WTC11 (cell line): ENCODE measurements at regions not wholly inside any gene's neighbourhood (a gene's known extent, or its start where the extent isn't known, plus 50 kb on each side); places are given as distances from the start of the nearest gene placed in this dataset.

Experiments used
- ATAC-seq: fragments of 200-7000 bp; cut with Tn5 transposase; 2 replicates; pipeline ENCODE4 v1.10.0; 2021; ENCODE audit warnings: mild to moderate bottlenecking, moderate library complexity
- CTCF ChIA-PET: fragments of 300-600 bp; sonication (Branson Sonifier 250); formaldehyde crosslinking; loops from one replicate; lab custom pipeline; 2021; ENCODE audit warnings: antibody characterized with exemption; lab: Charles Lee
- POLR2A ChIA-PET: fragments of 350-600 bp; sonication (Branson Sonifier 250); formaldehyde crosslinking; loops from one replicate; lab custom pipeline; 2021; ENCODE audit warnings: antibody characterized with exemption; lab: Charles Lee
- DNase-seq: peaks from one replicate; pipeline ENCODE4 v3.0.0; 2021; ENCODE audit warnings: low spot score
- H3K27ac Mint-ChIP-seq: 2 replicates; pipeline ENCODE4 v1.8.0; 2021; ENCODE audit warnings: mixed read lengths
- H3K27me3 Mint-ChIP-seq: 2 replicates; pipeline ENCODE4 v1.8.0; 2021; ENCODE audit warnings: low read depth, mild to moderate bottlenecking, moderate library complexity, mixed read lengths
- H3K36me3 Mint-ChIP-seq: 2 replicates; pipeline ENCODE4 v1.8.0; 2021; ENCODE audit warnings: mixed read lengths
- H3K4me1 Mint-ChIP-seq: 2 replicates; pipeline ENCODE4 v1.8.0; 2022; ENCODE audit warnings: mixed read lengths
- H3K4me3 Mint-ChIP-seq: 2 replicates; pipeline ENCODE4 v1.8.0; 2021; ENCODE audit warnings: mild to moderate bottlenecking, moderate library complexity, mixed read lengths
- H3K9me3 Mint-ChIP-seq: 2 replicates; pipeline ENCODE4 v1.8.0; 2021; ENCODE audit warnings: mixed read lengths
- ETV6 ChIP-seq: sonication (generic); formaldehyde crosslinking; IDR thresholded peaks from 2 replicates; pipeline ENCODE4 v1.8.1; 2022; ENCODE audit warnings: mild to moderate bottlenecking, missing genetic modification reagents
- FOXJ3 ChIP-seq: sonication (generic); formaldehyde crosslinking; IDR thresholded peaks from 2 replicates; pipeline ENCODE4 v1.9.0; 2021; ENCODE audit warnings: missing genetic modification reagents, mild to moderate bottlenecking, borderline replicate concordance
- GRHL2 ChIP-seq: fragments of 250-450 bp; sonication (Bioruptor Pico); IDR thresholded peaks from 2 replicates; pipeline ENCODE4 v1.8.0; 2022; ENCODE audit warnings: mild to moderate bottlenecking, moderate library complexity; ENCODE audit not compliant: insufficient replicate concordance, severe bottlenecking
- GTF2I ChIP-seq: fragments of 250-450 bp; sonication (Bioruptor Pico); conservative IDR thresholded peaks from 2 replicates; pipeline ENCODE4 v1.4.0; 2021; ENCODE audit warnings: mild to moderate bottlenecking
- KAT7 ChIP-seq: sonication (generic); formaldehyde crosslinking; IDR thresholded peaks from 2 replicates; pipeline ENCODE4 v1.8.1; 2023; ENCODE audit warnings: missing genetic modification reagents, mild to moderate bottlenecking, borderline replicate concordance
- MYBL2 ChIP-seq: sonication (generic); formaldehyde crosslinking; IDR thresholded peaks from 2 replicates; pipeline ENCODE4 v1.8.1; 2023; ENCODE audit warnings: mild to moderate bottlenecking, moderate library complexity, missing genetic modification reagents
- NFATC4 ChIP-seq: fragments of 250-450 bp; sonication (Bioruptor Pico); IDR thresholded peaks from 2 replicates; pipeline ENCODE4 v1.9.0; 2021; ENCODE audit warnings: mild to moderate bottlenecking
- NR2C2 ChIP-seq: sonication (generic); formaldehyde crosslinking; IDR thresholded peaks from 2 replicates; pipeline ENCODE4 v1.8.0; 2022; ENCODE audit warnings: mild to moderate bottlenecking, missing genetic modification reagents
- TEAD4 ChIP-seq: sonication (generic); formaldehyde crosslinking; IDR thresholded peaks from 2 replicates; pipeline ENCODE4 v1.8.0; 2022; ENCODE audit warnings: mild to moderate bottlenecking, missing genetic modification reagents
- TP53 ChIP-seq: sonication (generic); formaldehyde crosslinking; IDR thresholded peaks from 2 replicates; pipeline ENCODE4 v1.8.1; 2023; ENCODE audit warnings: mild to moderate bottlenecking, missing genetic modification reagents
- ZNF138 ChIP-seq: sonication (generic); formaldehyde crosslinking; conservative IDR thresholded peaks from 2 replicates; pipeline ENCODE4 v1.8.1; 2022; ENCODE audit warnings: mild to moderate bottlenecking, moderate library complexity, missing genetic modification reagents
- ZNF416 ChIP-seq: fragments of 250-450 bp; sonication (Bioruptor Pico); IDR thresholded peaks from 2 replicates; pipeline ENCODE4 v1.9.0; 2021; ENCODE audit warnings: mild to moderate bottlenecking, inconsistent platforms
- TF ChIP-seq, protein P1 (sequence below): fragments of 250-450 bp; sonication (Bioruptor Pico); IDR thresholded peaks from 2 replicates; pipeline ENCODE4 v1.9.0; 2021; ENCODE audit warnings: mild to moderate bottlenecking
- TF ChIP-seq, protein P2 (sequence below): sonication (generic); formaldehyde crosslinking; IDR thresholded peaks from 2 replicates; pipeline ENCODE4 v1.8.1; 2022; ENCODE audit warnings: mild to moderate bottlenecking, missing genetic modification reagents, moderate library complexity, borderline replicate concordance
- TF ChIP-seq, protein P3 (sequence below): sonication (generic); formaldehyde crosslinking; IDR thresholded peaks from 2 replicates; pipeline ENCODE4 v1.8.1; 2023; ENCODE audit warnings: mild to moderate bottlenecking, missing genetic modification reagents, moderate library complexity
- TF ChIP-seq, protein P4 (sequence below): sonication (generic); formaldehyde crosslinking; IDR thresholded peaks from 2 replicates; pipeline ENCODE4 v1.8.1; 2023; ENCODE audit warnings: mild to moderate bottlenecking, missing genetic modification reagents, moderate library complexity
- TF ChIP-seq, protein P5 (sequence below): sonication (generic); formaldehyde crosslinking; IDR thresholded peaks from 2 replicates; pipeline ENCODE4 v1.8.0; 2022; ENCODE audit warnings: mild to moderate bottlenecking, missing genetic modification reagents
- TF ChIP-seq, protein P6 (sequence below): sonication (generic); formaldehyde crosslinking; IDR thresholded peaks from 2 replicates; pipeline ENCODE4 v1.8.1; 2022; ENCODE audit warnings: low read depth, mild to moderate bottlenecking, moderate library complexity, missing genetic modification reagents, borderline replicate concordance

DNA sequence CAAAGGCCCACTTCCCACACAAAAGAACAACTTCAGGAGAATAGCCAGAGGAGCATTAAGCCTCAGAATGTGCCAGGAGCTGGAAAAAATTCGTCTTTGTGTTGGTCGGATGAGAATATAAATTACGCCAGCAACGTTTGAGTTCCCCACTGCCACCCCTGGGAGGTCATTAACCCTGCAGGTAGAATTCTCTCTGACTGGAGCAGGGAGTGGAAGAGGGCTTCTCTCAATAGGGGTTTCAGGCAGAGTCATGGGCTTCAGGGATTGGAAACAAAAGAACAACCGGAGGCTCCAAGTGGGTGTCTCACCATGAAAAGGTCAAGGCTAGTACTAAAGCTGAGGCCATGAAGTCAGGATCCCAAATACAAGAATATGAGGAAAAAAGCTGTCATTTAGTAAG is 69.0 kb upstream of the DDX18 start:
- H3K4me1 Mint-ChIP-seq = peaks cover 10% of the 10 kb centered on the region
- DNase-seq (no peak), ATAC-seq (peak; percentile 77)
- H3K4me3 Mint-ChIP-seq = no peak overlapping the region
- CTCF ChIA-PET = no interaction called here
- peak overlapping the region; percentile 14; the same call in 1 of the 2 replicates for H3K27ac Mint-ChIP-seq
- H3K9me3 Mint-ChIP-seq = 0 out of 2 replicates have a peak, but pooled peaks cover 3% of the 10 kb centered on the region
- peaks cover 2% of the 10 kb centered on the region; the same call in 1 of the 2 replicates for H3K27me3 Mint-ChIP-seq
- TF ChIP-seq GRHL2 (CRISPR knock-in tag) (no peak), ETV6 (CRISPR knock-in tag) (no peak), NR2C2 (CRISPR knock-in tag) (no peak), NFATC4 (CRISPR knock-in tag) (no peak), TP53 (CRISPR knock-in tag) (no peak), TEAD4 (CRISPR knock-in tag) (no peak), GTF2I (CRISPR knock-in tag) (no peak), FOXJ3 (no peak), ZNF138 (CRISPR knock-in tag) (no peak)
- TF ChIP-seq, protein P1, sequence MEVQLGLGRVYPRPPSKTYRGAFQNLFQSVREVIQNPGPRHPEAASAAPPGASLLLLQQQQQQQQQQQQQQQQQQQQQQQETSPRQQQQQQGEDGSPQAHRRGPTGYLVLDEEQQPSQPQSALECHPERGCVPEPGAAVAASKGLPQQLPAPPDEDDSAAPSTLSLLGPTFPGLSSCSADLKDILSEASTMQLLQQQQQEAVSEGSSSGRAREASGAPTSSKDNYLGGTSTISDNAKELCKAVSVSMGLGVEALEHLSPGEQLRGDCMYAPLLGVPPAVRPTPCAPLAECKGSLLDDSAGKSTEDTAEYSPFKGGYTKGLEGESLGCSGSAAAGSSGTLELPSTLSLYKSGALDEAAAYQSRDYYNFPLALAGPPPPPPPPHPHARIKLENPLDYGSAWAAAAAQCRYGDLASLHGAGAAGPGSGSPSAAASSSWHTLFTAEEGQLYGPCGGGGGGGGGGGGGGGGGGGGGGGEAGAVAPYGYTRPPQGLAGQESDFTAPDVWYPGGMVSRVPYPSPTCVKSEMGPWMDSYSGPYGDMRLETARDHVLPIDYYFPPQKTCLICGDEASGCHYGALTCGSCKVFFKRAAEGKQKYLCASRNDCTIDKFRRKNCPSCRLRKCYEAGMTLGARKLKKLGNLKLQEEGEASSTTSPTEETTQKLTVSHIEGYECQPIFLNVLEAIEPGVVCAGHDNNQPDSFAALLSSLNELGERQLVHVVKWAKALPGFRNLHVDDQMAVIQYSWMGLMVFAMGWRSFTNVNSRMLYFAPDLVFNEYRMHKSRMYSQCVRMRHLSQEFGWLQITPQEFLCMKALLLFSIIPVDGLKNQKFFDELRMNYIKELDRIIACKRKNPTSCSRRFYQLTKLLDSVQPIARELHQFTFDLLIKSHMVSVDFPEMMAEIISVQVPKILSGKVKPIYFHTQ (CRISPR knock-in tag) = no peak
- TF ChIP-seq, protein P2, sequence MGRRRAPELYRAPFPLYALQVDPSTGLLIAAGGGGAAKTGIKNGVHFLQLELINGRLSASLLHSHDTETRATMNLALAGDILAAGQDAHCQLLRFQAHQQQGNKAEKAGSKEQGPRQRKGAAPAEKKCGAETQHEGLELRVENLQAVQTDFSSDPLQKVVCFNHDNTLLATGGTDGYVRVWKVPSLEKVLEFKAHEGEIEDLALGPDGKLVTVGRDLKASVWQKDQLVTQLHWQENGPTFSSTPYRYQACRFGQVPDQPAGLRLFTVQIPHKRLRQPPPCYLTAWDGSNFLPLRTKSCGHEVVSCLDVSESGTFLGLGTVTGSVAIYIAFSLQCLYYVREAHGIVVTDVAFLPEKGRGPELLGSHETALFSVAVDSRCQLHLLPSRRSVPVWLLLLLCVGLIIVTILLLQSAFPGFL (CRISPR knock-in tag) = no peak
- TF ChIP-seq, protein P3, sequence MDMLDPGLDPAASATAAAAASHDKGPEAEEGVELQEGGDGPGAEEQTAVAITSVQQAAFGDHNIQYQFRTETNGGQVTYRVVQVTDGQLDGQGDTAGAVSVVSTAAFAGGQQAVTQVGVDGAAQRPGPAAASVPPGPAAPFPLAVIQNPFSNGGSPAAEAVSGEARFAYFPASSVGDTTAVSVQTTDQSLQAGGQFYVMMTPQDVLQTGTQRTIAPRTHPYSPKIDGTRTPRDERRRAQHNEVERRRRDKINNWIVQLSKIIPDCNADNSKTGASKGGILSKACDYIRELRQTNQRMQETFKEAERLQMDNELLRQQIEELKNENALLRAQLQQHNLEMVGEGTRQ (CRISPR knock-in tag) = no peak
- TF ChIP-seq, protein P4, sequence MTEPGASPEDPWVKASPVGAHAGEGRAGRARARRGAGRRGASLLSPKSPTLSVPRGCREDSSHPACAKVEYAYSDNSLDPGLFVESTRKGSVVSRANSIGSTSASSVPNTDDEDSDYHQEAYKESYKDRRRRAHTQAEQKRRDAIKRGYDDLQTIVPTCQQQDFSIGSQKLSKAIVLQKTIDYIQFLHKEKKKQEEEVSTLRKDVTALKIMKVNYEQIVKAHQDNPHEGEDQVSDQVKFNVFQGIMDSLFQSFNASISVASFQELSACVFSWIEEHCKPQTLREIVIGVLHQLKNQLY = no peak
- TF ChIP-seq, protein P5, sequence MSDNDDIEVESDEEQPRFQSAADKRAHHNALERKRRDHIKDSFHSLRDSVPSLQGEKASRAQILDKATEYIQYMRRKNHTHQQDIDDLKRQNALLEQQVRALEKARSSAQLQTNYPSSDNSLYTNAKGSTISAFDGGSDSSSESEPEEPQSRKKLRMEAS (CRISPR knock-in tag) = no peak
- no peaks in the 10 kb centered on the region for H3K36me3 Mint-ChIP-seq
- POLR2A ChIA-PET = no interaction called here

DNA sequence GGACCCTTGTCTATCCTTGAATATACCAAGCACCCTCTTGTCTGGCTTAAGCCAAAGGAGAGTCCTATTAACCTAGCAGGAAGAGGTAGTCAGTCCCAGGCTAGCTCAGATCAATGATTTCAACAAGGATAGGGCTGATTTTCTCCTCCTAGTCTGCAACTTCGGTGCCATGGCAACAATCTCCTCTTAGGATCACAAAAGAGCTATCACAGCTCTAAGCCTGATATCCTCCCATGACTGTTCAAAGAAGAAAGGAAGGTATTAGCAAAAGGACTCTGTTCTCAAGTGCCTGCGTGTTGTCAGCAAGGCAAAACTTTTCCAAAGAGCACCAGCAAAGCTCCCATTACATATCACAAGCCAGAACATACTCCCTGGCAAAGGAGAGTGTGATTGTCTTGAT is 58.7 kb upstream of the DDX18 start:
- ATAC-seq (no peak), DNase-seq (no peak)
- ChIA-PET POLR2A (no interaction called here), CTCF (no interaction called here)
- Mint-ChIP-seq H3K9me3 (peaks cover 20% of the 10 kb centered on the region), H3K4me3 (no peak overlapping the region), H3K27ac (no peak overlapping the region), H3K36me3 (no peaks in the 10 kb centered on the region), H3K4me1 (no peaks in the 10 kb centered on the region), H3K27me3 (peaks cover 6% of the 10 kb centered on the region; the same call in 1 of the 2 replicates)
- TF ChIP-seq, protein P6, sequence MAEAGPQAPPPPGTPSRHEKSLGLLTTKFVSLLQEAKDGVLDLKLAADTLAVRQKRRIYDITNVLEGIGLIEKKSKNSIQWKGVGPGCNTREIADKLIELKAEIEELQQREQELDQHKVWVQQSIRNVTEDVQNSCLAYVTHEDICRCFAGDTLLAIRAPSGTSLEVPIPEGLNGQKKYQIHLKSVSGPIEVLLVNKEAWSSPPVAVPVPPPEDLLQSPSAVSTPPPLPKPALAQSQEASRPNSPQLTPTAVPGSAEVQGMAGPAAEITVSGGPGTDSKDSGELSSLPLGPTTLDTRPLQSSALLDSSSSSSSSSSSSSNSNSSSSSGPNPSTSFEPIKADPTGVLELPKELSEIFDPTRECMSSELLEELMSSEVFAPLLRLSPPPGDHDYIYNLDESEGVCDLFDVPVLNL = no peak
- TF ChIP-seq MYBL2 (CRISPR knock-in tag) (no peak), KAT7 (CRISPR knock-in tag) (no peak), ZNF416 (CRISPR knock-in tag) (no peak), ZNF138 (CRISPR knock-in tag) (no peak)
- TF ChIP-seq, protein P4 = no peak
